Upper lobe of right lung (tissue), 1 donor: ENCODE measurements at regions not wholly inside any gene's neighbourhood (a gene's known extent, or its start where the extent isn't known, plus 50 kb on each side); places are given as distances from the start of the nearest gene placed in this dataset.
"Not testable (repeated sequence)": the region's sequence is repeated elsewhere in the genome, so short reads cannot be mapped to it uniquely, and the experiment has no call there.

Experiments
- ATAC-seq: fragments of 200-7000 bp; cut with Tn5 transposase; one replicate; pipeline ENCODE4 v1.9.1; 2020; ENCODE audit warnings: mild to moderate bottlenecking, moderate library complexity
- DNase-seq: peaks from one replicate; pipeline ENCODE4 v3.0.0-alpha.2; 2020
- H3K27ac ChIP-seq: fragments of 200-600 bp; one replicate; pipeline ENCODE4 v1.8.0; 2022
- H3K27me3 ChIP-seq: fragments of 200-600 bp; one replicate; pipeline ENCODE4 v1.8.0; 2022; ENCODE audit warnings: mild to moderate bottlenecking
- H3K36me3 ChIP-seq: fragments of 200-600 bp; one replicate; pipeline ENCODE4 v1.8.0; 2022
- H3K4me1 ChIP-seq: fragments of 200-600 bp; one replicate; pipeline ENCODE4 v1.8.0; 2022
- H3K4me3 ChIP-seq: fragments of 200-600 bp; one replicate; pipeline ENCODE4 v1.8.0; 2022; ENCODE audit warnings: mild to moderate bottlenecking
- H3K9me3 ChIP-seq: fragments of 200-600 bp; one replicate; pipeline ENCODE4 v1.8.0; 2022
- intact Hi-C: fragments of 100-400 bp; cut with DNase I; formaldehyde crosslinking; loops from one replicate; pipeline ENCODE4 v1.11.0; 2022
- donor health status: DM: no; HTN: yes; CAD: no; lungs with severe emphysema.

DNA sequence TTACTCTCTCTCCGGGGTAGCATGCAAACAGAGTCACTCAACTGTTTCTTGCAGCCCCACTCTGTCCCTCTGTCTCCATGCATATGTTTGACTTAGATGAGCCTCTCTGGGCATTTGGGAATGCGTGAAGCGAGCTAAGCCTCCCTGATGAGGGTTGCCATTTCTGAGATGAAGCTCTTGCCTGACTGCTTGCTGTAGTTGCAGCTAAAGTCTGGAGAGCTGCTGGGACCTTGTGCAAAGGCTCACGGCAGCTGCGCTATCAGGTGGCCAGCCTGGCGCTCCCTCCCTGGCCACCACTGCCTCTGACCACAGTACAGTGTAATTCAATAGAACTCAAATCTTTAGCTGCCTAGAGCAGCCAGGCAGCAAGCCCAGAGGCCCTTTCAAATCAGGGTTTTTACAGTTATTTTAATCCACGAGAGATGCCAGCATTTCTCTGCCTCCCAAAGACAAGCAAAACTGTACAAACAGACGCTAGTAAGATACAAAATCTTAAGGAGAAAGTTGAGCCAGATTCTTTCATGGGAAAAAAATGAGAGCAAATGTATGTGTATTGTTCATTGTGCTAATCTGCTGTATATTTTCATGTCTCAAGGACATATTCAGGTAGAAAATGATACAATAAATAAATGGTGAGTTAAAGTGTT, 694.6 kb downstream of the PRIM2 start:
- H3K36me3 ChIP-seq, H3K4me1 ChIP-seq, H3K4me3 ChIP-seq, DNase-seq, H3K9me3 ChIP-seq, intact Hi-C loops, H3K27ac ChIP-seq, ATAC-seq, H3K27me3 ChIP-seq: not testable (repeated sequence)

DNA sequence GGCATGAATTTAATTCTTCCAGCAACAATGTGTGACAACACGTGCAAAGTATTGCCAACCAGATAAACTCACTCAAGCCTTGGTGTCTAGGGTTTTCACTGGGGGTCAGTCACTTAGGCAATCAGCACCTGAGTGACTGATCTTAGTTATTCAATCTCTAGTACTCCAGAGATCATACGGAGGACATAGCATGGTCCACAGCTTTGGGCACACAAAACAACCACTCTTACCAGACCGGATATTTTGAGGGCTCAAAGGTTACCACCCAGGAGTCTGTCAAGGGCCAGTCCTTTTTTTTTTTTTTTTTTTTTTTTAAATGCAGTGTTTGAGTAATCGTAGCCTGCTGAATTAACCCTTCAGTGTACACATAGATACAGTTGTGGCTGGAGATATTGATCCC, 699.2 kb downstream of the PRIM2 start:
- H3K36me3 ChIP-seq, H3K27me3 ChIP-seq, DNase-seq, ATAC-seq, intact Hi-C loops, H3K4me3 ChIP-seq, H3K9me3 ChIP-seq, H3K27ac ChIP-seq, H3K4me1 ChIP-seq: not testable (repeated sequence)

DNA sequence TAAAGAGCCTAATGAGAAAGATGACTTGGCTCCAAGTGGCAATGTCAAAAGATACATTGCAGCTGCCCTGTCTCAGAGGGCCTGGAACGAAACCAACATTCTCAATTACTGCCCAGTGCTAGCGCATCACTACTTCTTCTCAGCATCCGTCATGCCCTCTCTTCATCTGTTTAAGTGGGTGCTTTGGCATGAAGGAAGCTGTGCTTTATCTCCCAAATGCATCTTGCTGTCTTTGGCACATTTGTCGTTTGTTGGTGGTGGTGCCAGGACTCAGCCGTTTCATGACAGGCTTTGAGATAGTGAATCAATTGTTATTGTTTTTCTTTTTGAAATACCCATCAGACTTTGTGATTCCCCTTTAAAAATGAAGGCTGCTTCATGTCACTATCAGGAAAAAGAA, 710.8 kb downstream of the PRIM2 start:
- ATAC-seq, H3K27ac ChIP-seq, H3K9me3 ChIP-seq, H3K4me1 ChIP-seq, DNase-seq, H3K4me3 ChIP-seq, H3K36me3 ChIP-seq, H3K27me3 ChIP-seq, intact Hi-C loops: not testable (repeated sequence)

DNA sequence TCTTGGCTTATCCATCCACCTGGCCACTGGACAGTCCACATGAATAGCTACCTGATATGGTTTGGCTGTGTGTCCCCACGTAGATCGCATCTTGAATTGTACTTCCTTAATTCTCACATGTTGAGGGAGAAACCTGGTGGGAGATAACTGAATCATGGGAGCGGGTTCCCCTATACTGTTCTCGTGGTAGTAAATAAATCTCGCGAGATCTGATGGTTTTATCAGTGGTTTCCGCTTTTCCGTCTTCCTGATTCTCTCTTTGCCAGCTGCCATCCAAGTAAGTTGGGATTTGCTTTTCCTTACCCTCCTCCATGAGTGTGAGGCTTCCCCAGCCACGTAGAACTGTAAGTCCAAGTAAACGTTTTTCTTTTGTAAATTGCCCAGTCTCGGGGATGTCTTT, 720.8 kb downstream of the PRIM2 start:
- H3K9me3 ChIP-seq, H3K4me3 ChIP-seq, H3K27me3 ChIP-seq, H3K27ac ChIP-seq, DNase-seq, ATAC-seq, H3K4me1 ChIP-seq, H3K36me3 ChIP-seq, intact Hi-C loops: not testable (repeated sequence)

DNA sequence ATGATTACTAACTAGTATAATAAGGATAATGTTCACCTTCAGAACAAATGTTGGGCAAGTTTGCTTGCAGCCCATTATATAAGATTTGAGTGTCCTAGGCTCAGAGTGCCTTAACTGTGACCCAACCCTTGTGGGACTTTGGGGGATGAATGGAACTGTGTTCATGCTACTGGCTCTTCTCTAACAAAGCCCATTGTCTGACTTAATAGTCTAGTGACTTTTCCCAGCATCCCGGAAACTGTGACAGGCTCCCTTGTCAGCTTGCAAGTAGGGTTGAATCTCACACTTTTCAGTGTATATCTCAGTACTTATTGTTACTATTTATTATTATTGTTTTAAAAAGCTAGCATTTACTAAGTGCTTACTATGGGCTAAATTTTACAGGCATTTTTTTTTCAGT, 729.2 kb downstream of the PRIM2 start:
- H3K4me1 ChIP-seq, intact Hi-C loops: not testable (repeated sequence)

DNA sequence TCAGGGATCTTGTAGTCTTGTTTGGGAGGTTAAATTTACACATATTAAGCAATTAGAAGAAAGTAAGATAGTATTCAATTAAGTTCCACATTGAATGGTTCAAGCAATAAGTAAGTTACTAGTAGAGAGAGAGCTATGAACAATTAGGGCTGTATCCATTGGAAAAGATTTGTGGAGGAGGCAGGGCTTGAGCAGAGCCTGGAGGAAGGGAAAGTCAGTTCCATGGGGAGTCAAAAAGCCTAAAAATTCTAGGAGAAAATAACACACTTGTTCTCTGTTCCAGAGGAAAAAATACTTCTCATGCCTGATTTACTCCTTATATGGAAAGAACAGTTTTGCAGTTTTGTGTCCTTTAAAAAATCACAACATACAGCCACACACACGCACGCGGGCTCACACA, 730.0 kb downstream of the PRIM2 start:
- intact Hi-C loops, DNase-seq, H3K9me3 ChIP-seq, ATAC-seq, H3K27me3 ChIP-seq, H3K4me1 ChIP-seq, H3K27ac ChIP-seq, H3K4me3 ChIP-seq, H3K36me3 ChIP-seq: not testable (repeated sequence)

More for the DNA sequence above, 729.2 kb downstream of the PRIM2 start:
- H3K9me3 ChIP-seq, H3K27ac ChIP-seq, ATAC-seq, H3K4me3 ChIP-seq, H3K27me3 ChIP-seq, H3K36me3 ChIP-seq, DNase-seq: not testable (repeated sequence)

DNA sequence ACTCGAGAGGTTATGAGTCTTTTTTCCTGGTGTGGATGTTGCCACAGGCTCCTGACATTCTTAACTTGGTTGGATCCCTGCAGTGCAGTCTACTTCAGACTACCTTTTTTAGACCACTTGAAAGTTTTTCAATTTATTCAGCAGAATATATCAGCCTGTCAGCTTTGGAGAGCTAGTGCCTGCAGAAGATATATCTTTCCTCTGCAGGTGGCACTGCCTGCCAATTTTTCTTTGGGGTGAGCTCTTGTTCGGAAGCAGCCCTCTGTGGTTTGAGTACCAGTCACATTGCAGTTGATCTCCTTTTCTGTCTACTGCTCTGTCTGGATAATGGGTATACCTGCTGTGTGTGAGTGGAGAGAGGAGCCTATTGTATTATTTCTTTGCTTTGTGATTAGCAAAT, 730.4 kb downstream of the PRIM2 start:
- DNase-seq, intact Hi-C loops, H3K27me3 ChIP-seq, H3K4me1 ChIP-seq, H3K36me3 ChIP-seq, H3K27ac ChIP-seq, H3K9me3 ChIP-seq, H3K4me3 ChIP-seq: not testable (repeated sequence)
- ATAC-seq = peak; percentile 57

DNA sequence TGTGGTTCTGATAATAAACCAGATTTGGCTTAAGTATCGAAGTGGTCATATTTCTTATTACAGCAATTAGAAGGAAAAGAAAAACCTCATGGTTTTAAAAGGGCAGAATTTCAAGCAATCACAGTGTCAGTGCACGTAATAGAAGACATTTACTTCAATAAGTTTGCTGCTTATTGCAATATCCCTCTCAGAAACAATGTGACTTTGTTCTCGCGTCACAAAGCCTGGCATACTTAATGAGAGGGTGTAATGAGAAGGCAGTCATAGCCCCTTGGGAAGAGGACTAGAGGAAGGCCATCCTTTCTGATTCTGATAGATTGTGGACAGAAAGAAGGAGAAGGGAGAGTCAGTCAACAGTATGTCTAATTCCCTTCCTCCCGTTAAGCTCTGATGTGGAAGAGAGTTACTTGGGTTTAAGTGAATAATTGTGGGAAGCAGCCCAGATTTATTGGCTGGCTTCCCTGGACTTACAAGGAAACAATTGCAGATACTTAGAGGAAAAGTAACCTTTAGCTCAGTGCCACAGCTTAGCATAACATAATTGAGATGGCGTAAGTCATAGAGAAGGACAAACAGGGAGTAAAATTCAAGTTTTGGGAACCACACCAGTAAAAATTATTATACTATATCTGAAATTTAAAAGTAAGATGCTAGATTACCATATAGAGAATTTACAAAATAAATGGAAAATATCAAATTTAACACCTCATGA, 738.2 kb downstream of the PRIM2 start:
- DNase-seq, ATAC-seq, H3K9me3 ChIP-seq, H3K36me3 ChIP-seq, H3K4me1 ChIP-seq, H3K27ac ChIP-seq, intact Hi-C loops, H3K27me3 ChIP-seq, H3K4me3 ChIP-seq: not testable (repeated sequence)

DNA sequence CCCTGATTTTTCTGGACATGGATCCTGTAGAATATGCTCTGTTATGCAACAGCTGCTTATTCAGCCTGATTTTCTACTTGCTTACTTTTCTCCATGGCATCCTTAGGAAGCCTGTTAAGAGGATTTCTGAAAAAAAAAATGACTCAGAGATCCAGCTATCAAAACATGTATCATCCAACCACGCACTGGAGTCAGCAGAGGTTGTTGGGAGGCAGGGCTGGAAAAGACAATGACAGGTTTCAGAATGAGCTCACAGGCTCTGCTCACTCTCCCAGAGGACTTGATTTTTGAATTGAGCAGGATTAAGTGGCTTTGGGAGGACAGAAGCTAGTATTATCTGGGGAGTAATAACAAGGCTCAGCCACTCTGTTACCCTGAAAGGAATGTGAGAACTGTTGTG, 742.3 kb downstream of the PRIM2 start:
- DNase-seq, intact Hi-C loops, H3K27ac ChIP-seq, H3K4me1 ChIP-seq, H3K27me3 ChIP-seq, H3K36me3 ChIP-seq, H3K4me3 ChIP-seq, H3K9me3 ChIP-seq, ATAC-seq: not testable (repeated sequence)

DNA sequence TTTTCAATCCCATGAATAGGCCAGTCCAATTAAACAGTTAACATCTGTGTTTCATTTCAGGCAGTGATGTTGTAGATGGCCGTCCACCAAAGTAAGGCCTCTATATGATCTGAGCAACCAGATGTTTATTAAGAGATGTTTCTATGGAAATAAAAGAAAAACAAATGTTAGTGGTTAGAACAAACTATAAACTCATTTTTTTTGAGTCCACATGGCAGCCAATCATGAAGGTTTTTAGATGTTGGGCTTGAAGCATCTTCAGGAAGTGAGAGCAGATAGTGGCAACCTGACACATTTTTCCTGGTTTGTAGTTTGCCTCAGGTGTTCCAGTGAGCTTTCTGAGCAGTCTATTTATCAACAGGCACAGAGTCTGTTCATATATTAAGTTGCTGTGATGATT, 746.1 kb downstream of the PRIM2 start:
- H3K27ac ChIP-seq, intact Hi-C loops, H3K9me3 ChIP-seq, H3K4me3 ChIP-seq, ATAC-seq, H3K27me3 ChIP-seq, H3K4me1 ChIP-seq, DNase-seq, H3K36me3 ChIP-seq: not testable (repeated sequence)

DNA sequence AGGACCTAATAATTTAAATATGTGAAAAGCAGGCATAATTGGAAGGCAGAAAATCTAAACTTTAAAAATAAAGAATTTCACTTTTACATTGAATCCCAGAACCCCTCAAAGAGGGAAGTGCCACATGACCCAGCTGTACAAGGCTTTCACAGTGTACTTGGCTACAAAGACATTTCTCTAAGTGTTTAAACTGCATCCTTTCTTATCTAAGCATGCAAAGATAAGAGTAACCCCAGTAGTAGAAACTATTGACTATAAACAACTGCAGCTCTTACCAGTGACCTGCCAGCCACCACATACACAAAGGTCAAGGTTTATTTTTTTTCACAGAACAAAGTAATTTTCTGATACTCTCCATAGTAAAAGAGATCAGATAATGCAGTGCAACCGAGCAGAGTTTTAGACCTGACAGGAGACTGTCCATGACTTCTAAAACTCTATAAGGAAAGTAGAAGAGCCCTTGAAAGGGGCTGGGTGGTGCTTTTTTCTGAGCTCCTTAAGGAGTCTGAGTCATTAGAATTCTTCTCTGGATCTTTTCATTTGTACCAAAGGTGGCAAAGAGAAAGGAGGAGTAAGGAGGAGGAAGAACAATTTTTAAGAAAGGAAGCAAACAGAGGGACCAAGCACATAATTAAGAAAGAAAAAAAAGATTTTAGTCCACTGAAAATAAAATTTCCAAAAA, 750.6 kb downstream of the PRIM2 start:
- ATAC-seq = peak; percentile 46
- H3K36me3 ChIP-seq, H3K4me3 ChIP-seq: not testable (repeated sequence)

More for the DNA sequence above, 750.6 kb downstream of the PRIM2 start:
- intact Hi-C loops, H3K9me3 ChIP-seq, H3K27me3 ChIP-seq, H3K27ac ChIP-seq, H3K4me1 ChIP-seq, DNase-seq: not testable (repeated sequence)
